H1 (cell line): ENCODE measurements at regions not wholly inside any gene's neighbourhood (a gene's known extent, or its start where the extent isn't known, plus 50 kb on each side); places are given as distances from the start of the nearest gene placed in this dataset.

Source experiments
- CBX5 ChIP-seq: fragments of 300-800, 300-1000 bp; sonication (generic); IDR thresholded peaks from 2 replicates; pipeline ENCODE4 v1.7.1; 2016; ENCODE audit warnings: antibody characterized with exemption, low read length, low read depth
- FOSL1 ChIP-seq: IDR thresholded peaks from 2 replicates; pipeline ENCODE4 v1.6.1; 2011; ENCODE audit warnings: mild to moderate bottlenecking, low read depth, low read length, moderate library complexity; ENCODE audit not compliant: insufficient read depth
- KDM4A ChIP-seq: IDR thresholded peaks from one replicate; pipeline ENCODE4 v1.7.1; 2012; ENCODE audit warnings: low read depth, mild to moderate bottlenecking, moderate library complexity, low read length, inconsistent platforms; ENCODE audit not compliant: severe bottlenecking
- SAP30 ChIP-seq: fragments of 300-600 bp; sonication (generic); IDR thresholded peaks from 2 replicates; pipeline ENCODE4 v1.7.1; 2012; ENCODE audit warnings: low read length, moderate library complexity, mild to moderate bottlenecking, inconsistent platforms; ENCODE audit not compliant: insufficient read depth, insufficient replicate concordance
- TAF7 ChIP-seq: optimal IDR thresholded peaks from 2 replicates; pipeline ENCODE3; 2011; ENCODE audit warnings: low read depth, mild to moderate bottlenecking, inconsistent platforms, low read length, moderate library complexity, borderline replicate concordance
- TEAD4 ChIP-seq: IDR thresholded peaks from 2 replicates; pipeline ENCODE4 v1.6.1; 2012; ENCODE audit warnings: low read depth, low read length, inconsistent platforms, mixed read lengths
- TF ChIP-seq, protein P1 (sequence below): fragments of 300-600 bp; sonication (generic); IDR thresholded peaks from 2 replicates; pipeline ENCODE4 v1.7.1; 2012; ENCODE audit warnings: low read length, moderate library complexity, mild to moderate bottlenecking, inconsistent platforms; ENCODE audit not compliant: insufficient replicate concordance

DNA sequence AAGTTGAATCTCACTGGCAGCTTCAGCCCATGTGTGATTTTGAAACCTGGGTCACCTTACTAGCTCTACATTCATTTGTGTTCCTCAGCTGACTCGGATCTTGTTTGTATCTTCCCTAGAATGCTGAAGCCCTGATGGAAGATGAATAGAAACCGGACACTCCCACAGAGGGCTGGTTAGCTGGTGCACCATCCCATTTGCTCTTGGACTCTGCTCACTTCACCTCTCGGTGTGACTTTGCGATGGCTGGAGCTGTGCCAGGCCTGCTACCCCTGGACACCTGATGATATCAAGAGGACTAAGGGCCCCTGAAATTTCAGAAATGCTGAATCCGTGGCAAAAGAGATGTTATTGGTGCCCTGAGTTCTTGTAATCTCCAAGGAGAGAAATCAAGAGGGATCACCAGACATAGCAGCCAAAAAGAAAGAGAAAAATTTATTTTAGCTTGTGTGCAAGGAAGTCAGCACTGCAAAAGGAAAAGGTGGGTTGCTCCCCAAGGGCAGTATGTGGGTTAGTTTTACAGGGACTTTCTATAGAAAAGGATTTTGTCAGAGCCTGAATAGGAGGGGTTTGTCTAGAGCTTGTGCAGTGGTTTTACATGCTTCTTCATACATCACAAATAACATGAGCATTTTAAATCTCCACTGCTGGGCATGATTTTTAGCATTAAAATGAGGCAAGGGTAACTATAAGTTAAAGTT is 426.3 kb upstream of the NOX3 start (continued):
- TF ChIP-seq, protein P1, sequence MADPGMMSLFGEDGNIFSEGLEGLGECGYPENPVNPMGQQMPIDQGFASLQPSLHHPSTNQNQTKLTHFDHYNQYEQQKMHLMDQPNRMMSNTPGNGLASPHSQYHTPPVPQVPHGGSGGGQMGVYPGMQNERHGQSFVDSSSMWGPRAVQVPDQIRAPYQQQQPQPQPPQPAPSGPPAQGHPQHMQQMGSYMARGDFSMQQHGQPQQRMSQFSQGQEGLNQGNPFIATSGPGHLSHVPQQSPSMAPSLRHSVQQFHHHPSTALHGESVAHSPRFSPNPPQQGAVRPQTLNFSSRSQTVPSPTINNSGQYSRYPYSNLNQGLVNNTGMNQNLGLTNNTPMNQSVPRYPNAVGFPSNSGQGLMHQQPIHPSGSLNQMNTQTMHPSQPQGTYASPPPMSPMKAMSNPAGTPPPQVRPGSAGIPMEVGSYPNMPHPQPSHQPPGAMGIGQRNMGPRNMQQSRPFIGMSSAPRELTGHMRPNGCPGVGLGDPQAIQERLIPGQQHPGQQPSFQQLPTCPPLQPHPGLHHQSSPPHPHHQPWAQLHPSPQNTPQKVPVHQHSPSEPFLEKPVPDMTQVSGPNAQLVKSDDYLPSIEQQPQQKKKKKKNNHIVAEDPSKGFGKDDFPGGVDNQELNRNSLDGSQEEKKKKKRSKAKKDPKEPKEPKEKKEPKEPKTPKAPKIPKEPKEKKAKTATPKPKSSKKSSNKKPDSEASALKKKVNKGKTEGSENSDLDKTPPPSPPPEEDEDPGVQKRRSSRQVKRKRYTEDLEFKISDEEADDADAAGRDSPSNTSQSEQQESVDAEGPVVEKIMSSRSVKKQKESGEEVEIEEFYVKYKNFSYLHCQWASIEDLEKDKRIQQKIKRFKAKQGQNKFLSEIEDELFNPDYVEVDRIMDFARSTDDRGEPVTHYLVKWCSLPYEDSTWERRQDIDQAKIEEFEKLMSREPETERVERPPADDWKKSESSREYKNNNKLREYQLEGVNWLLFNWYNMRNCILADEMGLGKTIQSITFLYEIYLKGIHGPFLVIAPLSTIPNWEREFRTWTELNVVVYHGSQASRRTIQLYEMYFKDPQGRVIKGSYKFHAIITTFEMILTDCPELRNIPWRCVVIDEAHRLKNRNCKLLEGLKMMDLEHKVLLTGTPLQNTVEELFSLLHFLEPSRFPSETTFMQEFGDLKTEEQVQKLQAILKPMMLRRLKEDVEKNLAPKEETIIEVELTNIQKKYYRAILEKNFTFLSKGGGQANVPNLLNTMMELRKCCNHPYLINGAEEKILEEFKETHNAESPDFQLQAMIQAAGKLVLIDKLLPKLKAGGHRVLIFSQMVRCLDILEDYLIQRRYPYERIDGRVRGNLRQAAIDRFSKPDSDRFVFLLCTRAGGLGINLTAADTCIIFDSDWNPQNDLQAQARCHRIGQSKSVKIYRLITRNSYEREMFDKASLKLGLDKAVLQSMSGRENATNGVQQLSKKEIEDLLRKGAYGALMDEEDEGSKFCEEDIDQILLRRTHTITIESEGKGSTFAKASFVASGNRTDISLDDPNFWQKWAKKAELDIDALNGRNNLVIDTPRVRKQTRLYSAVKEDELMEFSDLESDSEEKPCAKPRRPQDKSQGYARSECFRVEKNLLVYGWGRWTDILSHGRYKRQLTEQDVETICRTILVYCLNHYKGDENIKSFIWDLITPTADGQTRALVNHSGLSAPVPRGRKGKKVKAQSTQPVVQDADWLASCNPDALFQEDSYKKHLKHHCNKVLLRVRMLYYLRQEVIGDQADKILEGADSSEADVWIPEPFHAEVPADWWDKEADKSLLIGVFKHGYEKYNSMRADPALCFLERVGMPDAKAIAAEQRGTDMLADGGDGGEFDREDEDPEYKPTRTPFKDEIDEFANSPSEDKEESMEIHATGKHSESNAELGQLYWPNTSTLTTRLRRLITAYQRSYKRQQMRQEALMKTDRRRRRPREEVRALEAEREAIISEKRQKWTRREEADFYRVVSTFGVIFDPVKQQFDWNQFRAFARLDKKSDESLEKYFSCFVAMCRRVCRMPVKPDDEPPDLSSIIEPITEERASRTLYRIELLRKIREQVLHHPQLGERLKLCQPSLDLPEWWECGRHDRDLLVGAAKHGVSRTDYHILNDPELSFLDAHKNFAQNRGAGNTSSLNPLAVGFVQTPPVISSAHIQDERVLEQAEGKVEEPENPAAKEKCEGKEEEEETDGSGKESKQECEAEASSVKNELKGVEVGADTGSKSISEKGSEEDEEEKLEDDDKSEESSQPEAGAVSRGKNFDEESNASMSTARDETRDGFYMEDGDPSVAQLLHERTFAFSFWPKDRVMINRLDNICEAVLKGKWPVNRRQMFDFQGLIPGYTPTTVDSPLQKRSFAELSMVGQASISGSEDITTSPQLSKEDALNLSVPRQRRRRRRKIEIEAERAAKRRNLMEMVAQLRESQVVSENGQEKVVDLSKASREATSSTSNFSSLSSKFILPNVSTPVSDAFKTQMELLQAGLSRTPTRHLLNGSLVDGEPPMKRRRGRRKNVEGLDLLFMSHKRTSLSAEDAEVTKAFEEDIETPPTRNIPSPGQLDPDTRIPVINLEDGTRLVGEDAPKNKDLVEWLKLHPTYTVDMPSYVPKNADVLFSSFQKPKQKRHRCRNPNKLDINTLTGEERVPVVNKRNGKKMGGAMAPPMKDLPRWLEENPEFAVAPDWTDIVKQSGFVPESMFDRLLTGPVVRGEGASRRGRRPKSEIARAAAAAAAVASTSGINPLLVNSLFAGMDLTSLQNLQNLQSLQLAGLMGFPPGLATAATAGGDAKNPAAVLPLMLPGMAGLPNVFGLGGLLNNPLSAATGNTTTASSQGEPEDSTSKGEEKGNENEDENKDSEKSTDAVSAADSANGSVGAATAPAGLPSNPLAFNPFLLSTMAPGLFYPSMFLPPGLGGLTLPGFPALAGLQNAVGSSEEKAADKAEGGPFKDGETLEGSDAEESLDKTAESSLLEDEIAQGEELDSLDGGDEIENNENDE = no peak
- no peak for TF ChIP-seq TEAD4
- TF ChIP-seq SAP30 = no peak
- no peak for TF ChIP-seq FOSL1
- TF ChIP-seq TAF7 = no peak
- TF ChIP-seq KDM4A = no peak
- no peak for TF ChIP-seq CBX5
